ENCODE measurements at regions not wholly inside any gene's neighbourhood (a gene's known extent, or its start where the extent isn't known, plus 50 kb on each side); places are given as distances from the start of the nearest gene placed in this dataset.

- DNase-seq (ENCODE audit: low read depth) = no peak
Observed at GRCh38 chr1:198904321-198904720, 265.5 kb downstream of the PTPRC start.

- DNase-seq (ENCODE audit: low read depth) = no peak
Observed at GRCh38 chr1:198906739-198907422, 268.0 kb downstream of the PTPRC start.

GRCh38 chr1:198907423-198907746, 268.5 kb downstream of the PTPRC start:
- DNase-seq (ENCODE audit: low read depth) = no peak

- DNase-seq (ENCODE audit: low read depth) = no peak
Observed at GRCh38 chr1:198908995-198909394, 270.2 kb downstream of the PTPRC start.

- DNase-seq (ENCODE audit: low read depth) = no peak
Observed at GRCh38 chr1:198909973-198910372, 271.1 kb downstream of the PTPRC start.

GRCh38 chr1:198910816-198911215, 272.0 kb downstream of the PTPRC start:
- DNase-seq (ENCODE audit: low read depth) = no peak

GRCh38 chr1:198912046-198912445, 273.2 kb downstream of the PTPRC start:
- no peak for DNase-seq (ENCODE audit: low read depth)

- no peak for DNase-seq (ENCODE audit: low read depth)
Observed at GRCh38 chr1:198913667-198914066, 274.8 kb downstream of the PTPRC start.

GRCh38 chr1:198915327-198916231, 276.7 kb downstream of the PTPRC start:
- DNase-seq (ENCODE audit: low read depth) = no peak

GRCh38 chr1:198917226-198917625, 278.4 kb downstream of the PTPRC start:
- DNase-seq (ENCODE audit: low read depth) = no peak

- no peak for DNase-seq (ENCODE audit: low read depth)
Observed at GRCh38 chr1:198918920-198919319, 280.1 kb downstream of the PTPRC start.

GRCh38 chr1:198919667-198920398, 281.0 kb downstream of the PTPRC start:
- no peak for DNase-seq (ENCODE audit: low read depth)

- DNase-seq (ENCODE audit: low read depth) = no peak
Observed at GRCh38 chr1:198922638-198923430, 284.0 kb downstream of the PTPRC start.

- DNase-seq (ENCODE audit: low read depth) = no peak
Observed at GRCh38 chr1:198923993-198924392, 285.2 kb downstream of the PTPRC start.

- no peak for DNase-seq (ENCODE audit: low read depth)
Observed at GRCh38 chr1:198925567-198925966, 286.7 kb downstream of the PTPRC start.

GRCh38 chr1:198927129-198927528, 288.3 kb downstream of the PTPRC start:
- DNase-seq (ENCODE audit: low read depth) = no peak

GRCh38 chr1:198929111-198929604, 290.3 kb downstream of the PTPRC start:
- no peak for DNase-seq (ENCODE audit: low read depth)

- no peak for DNase-seq (ENCODE audit: low read depth)
Observed at GRCh38 chr1:198929961-198930599, 291.2 kb downstream of the PTPRC start.

- DNase-seq (ENCODE audit: low read depth) = no peak
Observed at GRCh38 chr1:198932351-198932991, 293.6 kb downstream of the PTPRC start.

GRCh38 chr1:198933515-198934222, 294.8 kb downstream of the PTPRC start:
- no peak for DNase-seq (ENCODE audit: low read depth)
